GM12864 (cell line): ENCODE measurements at regions not wholly inside any gene's neighbourhood (a gene's known extent, or its start where the extent isn't known, plus 50 kb on each side); places are given as distances from the start of the nearest gene placed in this dataset.

Experiments
- DNase-seq: peaks from one replicate; pipeline ENCODE4 v3.0.0-alpha.2; 2011; ENCODE audit warnings: low read depth
- H3K4me3 ChIP-seq: 2 replicates; pipeline ENCODE4 v1.5.1; 2011; ENCODE audit warnings: mild to moderate bottlenecking, low read depth, low read length, control low read depth
- TF ChIP-seq, protein P1 (sequence below): IDR thresholded peaks from 2 replicates; pipeline ENCODE4 v1.5.1; 2011; ENCODE audit warnings: low read depth, mild to moderate bottlenecking, moderate library complexity, low read length, control low read depth, inconsistent platforms; ENCODE audit errors: missing control alignments

DNA sequence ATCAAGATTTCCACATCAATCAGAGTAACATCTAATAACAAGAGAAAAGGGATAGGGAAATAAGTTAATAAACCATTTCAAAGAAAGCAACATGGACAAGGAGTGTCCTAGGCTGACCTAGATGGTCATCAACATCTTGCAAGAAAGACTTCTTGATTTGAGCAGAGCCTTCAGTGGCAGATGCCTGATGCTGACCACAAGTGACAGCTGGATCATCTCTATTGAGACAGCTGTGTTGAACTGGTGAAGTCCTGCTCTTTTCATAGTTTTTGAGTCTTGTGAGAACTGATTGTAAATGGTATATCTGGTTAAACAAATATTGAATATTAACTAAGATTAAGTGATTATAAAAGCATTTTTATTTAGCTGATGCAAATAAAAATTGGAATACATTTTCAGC is 1083.6 kb upstream of the LRFN5 start:
- DNase-seq, result no peak
- no peak overlapping the region for H3K4me3 ChIP-seq
- TF ChIP-seq, protein P1, sequence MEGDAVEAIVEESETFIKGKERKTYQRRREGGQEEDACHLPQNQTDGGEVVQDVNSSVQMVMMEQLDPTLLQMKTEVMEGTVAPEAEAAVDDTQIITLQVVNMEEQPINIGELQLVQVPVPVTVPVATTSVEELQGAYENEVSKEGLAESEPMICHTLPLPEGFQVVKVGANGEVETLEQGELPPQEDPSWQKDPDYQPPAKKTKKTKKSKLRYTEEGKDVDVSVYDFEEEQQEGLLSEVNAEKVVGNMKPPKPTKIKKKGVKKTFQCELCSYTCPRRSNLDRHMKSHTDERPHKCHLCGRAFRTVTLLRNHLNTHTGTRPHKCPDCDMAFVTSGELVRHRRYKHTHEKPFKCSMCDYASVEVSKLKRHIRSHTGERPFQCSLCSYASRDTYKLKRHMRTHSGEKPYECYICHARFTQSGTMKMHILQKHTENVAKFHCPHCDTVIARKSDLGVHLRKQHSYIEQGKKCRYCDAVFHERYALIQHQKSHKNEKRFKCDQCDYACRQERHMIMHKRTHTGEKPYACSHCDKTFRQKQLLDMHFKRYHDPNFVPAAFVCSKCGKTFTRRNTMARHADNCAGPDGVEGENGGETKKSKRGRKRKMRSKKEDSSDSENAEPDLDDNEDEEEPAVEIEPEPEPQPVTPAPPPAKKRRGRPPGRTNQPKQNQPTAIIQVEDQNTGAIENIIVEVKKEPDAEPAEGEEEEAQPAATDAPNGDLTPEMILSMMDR, result no peak

DNA sequence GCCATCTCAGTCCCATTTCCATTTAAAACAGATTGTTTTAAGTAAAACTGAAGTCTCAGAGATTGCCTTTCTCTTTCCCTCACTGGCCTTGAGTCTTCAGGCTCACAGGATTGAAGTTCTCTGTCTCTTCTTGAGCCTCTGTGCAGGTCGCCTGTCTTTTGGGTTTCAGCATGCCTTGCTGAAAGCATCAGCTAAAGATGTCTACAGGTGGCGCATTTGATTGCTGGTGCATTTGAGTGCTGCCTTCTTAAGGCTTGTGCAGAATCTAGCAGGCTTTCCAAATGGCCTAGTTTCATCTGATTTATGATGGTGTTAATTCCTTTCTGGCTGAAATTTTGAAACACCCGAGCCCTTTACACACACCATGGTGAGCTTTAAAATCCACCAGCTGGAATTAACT is 1062.2 kb upstream of the FBXO33 start:
- TF ChIP-seq, protein P1, result no peak
- no peak for DNase-seq
- no peak overlapping the region for H3K4me3 ChIP-seq

DNA sequence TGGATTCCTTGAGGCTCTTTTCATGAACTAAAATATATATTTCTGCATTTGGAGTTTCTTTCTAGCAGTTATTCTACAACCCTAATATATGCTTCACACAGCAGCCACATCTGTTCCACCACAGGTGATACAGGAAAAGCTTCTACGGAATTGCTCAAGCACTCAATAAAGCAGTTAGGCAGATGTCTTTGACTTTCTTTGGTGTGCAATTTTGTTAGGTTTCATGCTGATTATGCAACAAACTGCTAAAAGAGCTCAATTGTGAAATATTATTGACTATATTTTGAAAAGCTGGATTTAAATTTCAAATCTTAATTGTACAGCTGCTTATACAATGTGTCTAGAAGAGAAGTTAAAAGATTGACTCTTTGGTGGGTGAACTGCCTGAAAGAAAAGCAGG is 1055.6 kb upstream of the FBXO33 start:
- H3K4me3 ChIP-seq, result no peak overlapping the region
- DNase-seq, result no peak
- TF ChIP-seq, protein P1, result no peak

DNA sequence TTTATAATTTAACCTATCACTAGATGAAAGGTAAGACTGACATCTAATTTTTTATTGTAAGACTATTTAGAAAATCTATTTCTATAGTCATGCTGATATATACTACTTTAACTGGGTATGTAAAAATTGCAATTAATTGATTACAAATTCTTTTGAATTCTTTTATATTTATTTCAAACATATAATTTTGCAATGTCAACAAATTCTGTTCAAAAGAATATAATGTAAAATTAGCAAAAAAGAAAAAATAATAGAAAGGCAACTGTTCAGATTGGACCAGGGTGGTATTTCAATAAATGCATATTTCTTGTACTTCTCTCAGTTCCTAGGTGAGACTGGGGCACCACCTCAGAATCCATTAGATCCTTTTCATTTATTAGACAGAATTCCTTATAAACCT is 1053.5 kb upstream of the FBXO33 start:
- TF ChIP-seq, protein P1, result no peak
- DNase-seq, result no peak
- no peak overlapping the region for H3K4me3 ChIP-seq

DNA sequence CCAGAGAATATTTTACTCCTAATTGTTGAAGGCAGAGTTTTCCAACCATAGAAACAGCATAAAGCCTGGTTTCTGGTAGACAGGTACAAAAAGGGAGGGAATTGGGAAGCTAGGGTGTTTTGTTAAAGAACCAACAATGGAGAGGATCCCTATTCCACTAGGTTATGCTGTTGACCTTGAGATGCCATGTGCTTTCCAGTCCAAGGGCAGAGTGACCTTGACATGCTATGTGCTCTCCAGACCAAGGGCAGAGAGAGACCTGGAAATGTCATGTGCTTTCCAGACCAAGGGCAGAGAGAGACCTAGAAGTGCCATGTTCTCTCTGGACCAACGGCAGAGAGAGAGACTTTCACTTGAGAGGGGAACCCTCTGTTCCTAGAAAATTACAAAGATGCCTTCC is 1043.8 kb upstream of the FBXO33 start:
- TF ChIP-seq, protein P1, result no peak
- DNase-seq, result no peak
- H3K4me3 ChIP-seq, result no peak overlapping the region

DNA sequence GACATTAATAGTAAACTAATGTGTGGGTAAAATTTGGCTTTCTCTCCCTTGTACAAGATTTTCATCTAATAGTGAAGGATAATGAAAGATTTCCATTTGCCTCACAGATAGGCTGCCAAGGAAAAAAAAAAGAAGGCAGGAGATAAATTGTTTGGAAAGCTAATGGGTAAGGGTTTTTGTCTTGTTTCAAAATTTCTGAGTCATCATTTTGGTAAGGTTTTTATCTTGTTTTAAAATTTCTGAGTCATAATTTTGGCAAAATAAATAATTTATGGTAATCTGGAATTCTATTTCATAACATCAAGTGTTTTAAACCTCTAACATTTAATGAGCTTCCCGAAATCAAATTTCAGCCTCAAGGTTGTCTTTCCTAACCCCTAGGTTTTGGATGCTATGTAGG is 1035.7 kb upstream of the FBXO33 start:
- TF ChIP-seq, protein P1, result no peak
- no peak overlapping the region for H3K4me3 ChIP-seq
- DNase-seq, result no peak

DNA sequence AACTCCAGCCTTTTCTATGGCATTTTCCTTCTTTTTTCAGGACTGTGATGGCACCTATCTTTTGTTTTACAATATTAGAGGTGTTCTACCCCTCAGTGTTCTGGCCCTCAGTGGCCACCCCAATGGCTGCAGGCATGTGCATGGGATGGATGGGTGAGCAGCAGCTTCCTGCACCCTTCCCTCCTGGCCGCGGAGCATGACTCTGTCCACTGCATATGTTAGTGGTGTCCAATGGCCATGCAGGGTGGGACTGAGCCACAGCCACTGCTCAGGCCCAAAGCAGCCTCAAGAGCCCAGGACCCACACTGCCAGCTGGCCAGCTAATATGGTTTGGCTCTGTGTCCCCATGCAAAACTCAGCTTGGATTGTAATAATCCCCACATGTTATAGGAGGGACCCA is 1032.3 kb upstream of the FBXO33 start:
- DNase-seq, result no peak
- H3K4me3 ChIP-seq, result no peak overlapping the region
- TF ChIP-seq, protein P1, result no peak
